Suprapubic skin (tissue), 4 donors: ENCODE measurements at regions not wholly inside any gene's neighbourhood (a gene's known extent, or its start where the extent isn't known, plus 50 kb on each side); places are given as distances from the start of the nearest gene placed in this dataset.
A peak's percentile ranks its signal among the peaks of the same experiment; 100 is the strongest.
"Not testable (repeated sequence)": the region's sequence is repeated elsewhere in the genome, so short reads cannot be mapped to it uniquely, and the experiment has no call there.

Experiments
- DNase-seq, 2 donors: peaks; one replicate each; pipeline ENCODE4 v3.0.0-alpha.2; 2019; ENCODE audit warnings: low spot score in 2 of 2
- H3K27ac ChIP-seq: fragments of 200-600 bp; sonication (generic); one replicate; pipeline ENCODE4 v1.5.1; 2019
- H3K27me3 ChIP-seq: fragments of 200-600 bp; sonication (generic); one replicate; pipeline ENCODE4 v1.5.1; 2019
- H3K36me3 ChIP-seq: fragments of 200-600 bp; sonication (generic); one replicate; pipeline ENCODE4 v1.5.1; 2019
- H3K4me1 ChIP-seq: fragments of 200-600 bp; sonication (generic); one replicate; pipeline ENCODE4 v1.5.1; 2019
- H3K4me3 ChIP-seq: fragments of 200-600 bp; sonication (generic); one replicate; pipeline ENCODE4 v1.5.1; 2019; ENCODE audit warnings: mild to moderate bottlenecking
- H3K9me3 ChIP-seq: fragments of 200-600 bp; sonication (generic); one replicate; pipeline ENCODE4 v1.5.1; 2019
- CTCF ChIP-seq, 2 donors: fragments of 200-600 bp in 1 of 2; fragments of 450-650 bp in 1 of 2; sonication (generic) in 1 of 2; IDR thresholded peaks; one replicate each; pipeline ENCODE4 v1.5.1; 2016 to 2019; ENCODE audit warnings: antibody characterized with exemption in 2 of 2, mild to moderate bottlenecking in 1 of 2, moderate library complexity in 1 of 2
- EP300 ChIP-seq: sonication (generic); formaldehyde crosslinking; IDR thresholded peaks from one replicate; pipeline ENCODE4 v1.6.1; 2017; ENCODE audit warnings: antibody characterized with exemption
- POLR2A ChIP-seq, 2 donors: fragments of 450-650 bp; IDR thresholded peaks; one replicate each; pipeline ENCODE4 v1.6.1; 2017; ENCODE audit warnings: antibody characterized with exemption in 2 of 2, mild to moderate bottlenecking in 2 of 2, moderate library complexity in 2 of 2
- POLR2AphosphoS5 ChIP-seq, 3 donors: sonication (generic); formaldehyde crosslinking; IDR thresholded peaks; one replicate each; pipeline ENCODE4 v1.6.1; 2017; ENCODE audit warnings: antibody characterized with exemption in 3 of 3
- WGBS: methylation state at CpG from one replicate; pipeline ENCODE4 v1.1.5; 2018; 5-methylcytosine and 5-hydroxymethylcytosine counted together

GRCh38 chr1:148354284-148354912, 128.7 kb downstream of the PPIAL4G start:
- 29% methylated on average over 30 of the region's 36 CpGs for WGBS
- Histone ChIP-seq H3K4me1 (no peaks in the 10 kb centered on the region), H3K9me3 (no peaks in the 10 kb centered on the region), H3K4me3 (no peak overlapping the region), H3K36me3 (no peaks in the 10 kb centered on the region), H3K27ac (no peak overlapping the region), H3K27me3 (peaks cover 81% of the 10 kb centered on the region)
- no peak for TF ChIP-seq CTCF (IDR thresholded peaks at IDR 0.05)
- no peak for TF ChIP-seq POLR2A (IDR thresholded peaks at IDR 0.05)
- TF ChIP-seq EP300 = no peak
- TF ChIP-seq POLR2AphosphoS5 (IDR thresholded peaks at IDR 0.05) = no peak
- DNase-seq = no peak

GRCh38 chr1:148353461-148354283, 129.4 kb downstream of the PPIAL4G start:
- Histone ChIP-seq H3K27me3 (peaks cover 84% of the 10 kb centered on the region), H3K4me1 (no peaks in the 10 kb centered on the region), H3K27ac (no peak overlapping the region), H3K4me3 (no peak overlapping the region), H3K36me3 (no peaks in the 10 kb centered on the region), H3K9me3 (no peaks in the 10 kb centered on the region)
- WGBS = 45% methylated on average over 25 of the region's 31 CpGs
- no peak for TF ChIP-seq POLR2AphosphoS5 (IDR thresholded peaks at IDR 0.05)
- no peak for TF ChIP-seq POLR2A (IDR thresholded peaks at IDR 0.05)
- TF ChIP-seq CTCF (IDR thresholded peaks at IDR 0.05) = no peak
- no peak for TF ChIP-seq EP300
- DNase-seq = no peak

GRCh38 chr1:148352470-148353053, 130.5 kb downstream of the PPIAL4G start:
- no peak for TF ChIP-seq EP300
- TF ChIP-seq POLR2A (IDR thresholded peaks at IDR 0.05) = no peak
- no peak for TF ChIP-seq POLR2AphosphoS5 (IDR thresholded peaks at IDR 0.05)
- no peak for TF ChIP-seq CTCF (IDR thresholded peaks at IDR 0.05)
- H3K4me1 ChIP-seq = no peaks in the 10 kb centered on the region
- no peak overlapping the region for H3K27ac ChIP-seq
- no peak for DNase-seq
- no peak overlapping the region for H3K4me3 ChIP-seq
- H3K9me3 ChIP-seq = no peaks in the 10 kb centered on the region
- peaks cover 90% of the 10 kb centered on the region for H3K27me3 ChIP-seq
- no peaks in the 10 kb centered on the region for H3K36me3 ChIP-seq
- 70% methylated on average over 8 of the region's 8 CpGs for WGBS

- no peak for TF ChIP-seq CTCF (IDR thresholded peaks at IDR 0.05)
- TF ChIP-seq POLR2A (IDR thresholded peaks at IDR 0.05) = no peak
- no peak for TF ChIP-seq POLR2AphosphoS5 (IDR thresholded peaks at IDR 0.05)
- no peak for TF ChIP-seq EP300
- DNase-seq = no peak
- no peak overlapping the region for H3K27ac ChIP-seq
- peaks cover 4% of the 10 kb centered on the region for H3K4me1 ChIP-seq
- H3K9me3 ChIP-seq = no peaks in the 10 kb centered on the region
- H3K36me3 ChIP-seq = no peaks in the 10 kb centered on the region
- H3K4me3 ChIP-seq = no peak overlapping the region
- H3K27me3 ChIP-seq = peaks cover 48% of the 10 kb centered on the region
Measured at GRCh38 chr1:148347781-148348180, 135.3 kb downstream of the PPIAL4G start.

GRCh38 chr1:148345659-148346151, 137.4 kb downstream of the PPIAL4G start:
- WGBS = 12% methylated on average over 3 of the region's 3 CpGs
- not testable (repeated sequence) for H3K4me1 ChIP-seq, H3K9me3 ChIP-seq, H3K27ac ChIP-seq, DNase-seq, H3K36me3 ChIP-seq, H3K4me3 ChIP-seq
- H3K27me3 ChIP-seq = peaks cover 29% of the 10 kb centered on the region
- TF ChIP-seq CTCF (IDR thresholded peaks at IDR 0.05) = peak in 1 of 2 donors; percentile 50

GRCh38 chr1:148344651-148345050, 138.5 kb downstream of the PPIAL4G start:
- not testable (repeated sequence) for H3K27ac ChIP-seq, H3K36me3 ChIP-seq, H3K4me3 ChIP-seq, DNase-seq, H3K4me1 ChIP-seq, H3K9me3 ChIP-seq
- H3K27me3 ChIP-seq = peaks cover 19% of the 10 kb centered on the region
- 71% methylated on average over 2 of the region's 2 CpGs for WGBS

- not testable (repeated sequence) for H3K27ac ChIP-seq, H3K36me3 ChIP-seq, H3K9me3 ChIP-seq, H3K4me3 ChIP-seq, H3K27me3 ChIP-seq, H3K4me1 ChIP-seq, DNase-seq
- WGBS = 92% methylated on average over 1 of the region's 1 CpG
Measured at GRCh38 chr1:148341729-148342128, 141.4 kb downstream of the PPIAL4G start.
